GM23338 (cell line): ENCODE measurements at regions not wholly inside any gene's neighbourhood (a gene's known extent, or its start where the extent isn't known, plus 50 kb on each side); places are given as distances from the start of the nearest gene placed in this dataset.
"Not testable (repeated sequence)": the region's sequence is repeated elsewhere in the genome, so short reads cannot be mapped to it uniquely, and the experiment has no call there.

Experiments
- CREB1 ChIP-seq: fragments of 250-450 bp; sonication (Bioruptor Pico); IDR thresholded peaks from 2 replicates; pipeline ENCODE4 v1.5.0; 2020; ENCODE audit warnings: low read depth, mild to moderate bottlenecking, moderate library complexity
- CTCF ChIP-seq, 2 experiments: fragments of 200-600 bp in 1 of 2; sonication (generic) in 1 of 2; conservative IDR thresholded peaks; 2 replicates each; pipeline versions ENCODE4 v1.5.1 to v1.6.1; 2016 to 2017; ENCODE audit warnings: antibody characterized with exemption in 2 of 2, low read depth in 2 of 2, mild to moderate bottlenecking in 2 of 2, moderate library complexity in 1 of 2
- ETS1 ChIP-seq: IDR thresholded peaks from 2 replicates; pipeline ENCODE4 v1.6.1; 2016; ENCODE audit warnings: antibody characterized with exemption
- EZH2 ChIP-seq: fragments of 200-600 bp; sonication (generic); IDR thresholded peaks from one replicate; pipeline ENCODE4 v1.8.0; 2017; ENCODE audit warnings: antibody characterized with exemption, mild to moderate bottlenecking, low read depth; ENCODE audit not compliant: unreplicated experiment
- EZH2phosphoT487 ChIP-seq: fragments of 200-600 bp; sonication (generic); IDR thresholded peaks from one replicate; pipeline ENCODE4 v1.8.1; 2018; ENCODE audit warnings: antibody characterized with exemption; ENCODE audit not compliant: unreplicated experiment
- JUNB ChIP-seq: IDR thresholded peaks from one replicate; pipeline ENCODE4 v1.6.1; 2016; ENCODE audit warnings: antibody characterized with exemption; ENCODE audit not compliant: unreplicated experiment
- NANOG ChIP-seq: IDR thresholded peaks from 2 replicates; pipeline ENCODE4 v1.6.1; 2016; ENCODE audit warnings: antibody characterized with exemption, borderline replicate concordance
- POLR2AphosphoS5 ChIP-seq: IDR thresholded peaks from 2 replicates; pipeline ENCODE4 v1.6.1; 2016; ENCODE audit warnings: antibody characterized with exemption, low read depth
- REST ChIP-seq: IDR thresholded peaks from one replicate; pipeline ENCODE4 v1.6.1; 2018; ENCODE audit warnings: antibody characterized with exemption; ENCODE audit not compliant: unreplicated experiment
- STAT1 ChIP-seq: IDR thresholded peaks from one replicate; pipeline ENCODE4 v1.6.1; 2016; ENCODE audit warnings: antibody characterized with exemption; ENCODE audit not compliant: unreplicated experiment
- ZNF114 ChIP-seq: fragments of 250-450 bp; sonication (Bioruptor Pico); IDR thresholded peaks from 2 replicates; pipeline ENCODE4 v1.5.0; 2020; ENCODE audit warnings: mild to moderate bottlenecking, moderate library complexity
- ZNF331 ChIP-seq: fragments of 250-450 bp; sonication (Bioruptor Pico); IDR thresholded peaks from 2 replicates; pipeline ENCODE4 v1.5.0; 2020; ENCODE audit warnings: low read depth, mild to moderate bottlenecking, moderate library complexity
- TF ChIP-seq, protein P1 (sequence below): fragments of 250-450 bp; sonication (Bioruptor Pico); IDR thresholded peaks from 2 replicates; pipeline ENCODE4 v1.5.0; 2020; ENCODE audit warnings: mild to moderate bottlenecking, moderate library complexity

- not testable (repeated sequence) for TF ChIP-seq CTCF (conservative IDR thresholded peaks at IDR 0.05; ENCODE audit: low read depth in 2 of 2); ZNF331; ZNF114 (CRISPR knock-in tag); POLR2AphosphoS5; EZH2phosphoT487; REST; CREB1; JUNB; EZH2; ETS1; STAT1; NANOG
- TF ChIP-seq, protein P1, sequence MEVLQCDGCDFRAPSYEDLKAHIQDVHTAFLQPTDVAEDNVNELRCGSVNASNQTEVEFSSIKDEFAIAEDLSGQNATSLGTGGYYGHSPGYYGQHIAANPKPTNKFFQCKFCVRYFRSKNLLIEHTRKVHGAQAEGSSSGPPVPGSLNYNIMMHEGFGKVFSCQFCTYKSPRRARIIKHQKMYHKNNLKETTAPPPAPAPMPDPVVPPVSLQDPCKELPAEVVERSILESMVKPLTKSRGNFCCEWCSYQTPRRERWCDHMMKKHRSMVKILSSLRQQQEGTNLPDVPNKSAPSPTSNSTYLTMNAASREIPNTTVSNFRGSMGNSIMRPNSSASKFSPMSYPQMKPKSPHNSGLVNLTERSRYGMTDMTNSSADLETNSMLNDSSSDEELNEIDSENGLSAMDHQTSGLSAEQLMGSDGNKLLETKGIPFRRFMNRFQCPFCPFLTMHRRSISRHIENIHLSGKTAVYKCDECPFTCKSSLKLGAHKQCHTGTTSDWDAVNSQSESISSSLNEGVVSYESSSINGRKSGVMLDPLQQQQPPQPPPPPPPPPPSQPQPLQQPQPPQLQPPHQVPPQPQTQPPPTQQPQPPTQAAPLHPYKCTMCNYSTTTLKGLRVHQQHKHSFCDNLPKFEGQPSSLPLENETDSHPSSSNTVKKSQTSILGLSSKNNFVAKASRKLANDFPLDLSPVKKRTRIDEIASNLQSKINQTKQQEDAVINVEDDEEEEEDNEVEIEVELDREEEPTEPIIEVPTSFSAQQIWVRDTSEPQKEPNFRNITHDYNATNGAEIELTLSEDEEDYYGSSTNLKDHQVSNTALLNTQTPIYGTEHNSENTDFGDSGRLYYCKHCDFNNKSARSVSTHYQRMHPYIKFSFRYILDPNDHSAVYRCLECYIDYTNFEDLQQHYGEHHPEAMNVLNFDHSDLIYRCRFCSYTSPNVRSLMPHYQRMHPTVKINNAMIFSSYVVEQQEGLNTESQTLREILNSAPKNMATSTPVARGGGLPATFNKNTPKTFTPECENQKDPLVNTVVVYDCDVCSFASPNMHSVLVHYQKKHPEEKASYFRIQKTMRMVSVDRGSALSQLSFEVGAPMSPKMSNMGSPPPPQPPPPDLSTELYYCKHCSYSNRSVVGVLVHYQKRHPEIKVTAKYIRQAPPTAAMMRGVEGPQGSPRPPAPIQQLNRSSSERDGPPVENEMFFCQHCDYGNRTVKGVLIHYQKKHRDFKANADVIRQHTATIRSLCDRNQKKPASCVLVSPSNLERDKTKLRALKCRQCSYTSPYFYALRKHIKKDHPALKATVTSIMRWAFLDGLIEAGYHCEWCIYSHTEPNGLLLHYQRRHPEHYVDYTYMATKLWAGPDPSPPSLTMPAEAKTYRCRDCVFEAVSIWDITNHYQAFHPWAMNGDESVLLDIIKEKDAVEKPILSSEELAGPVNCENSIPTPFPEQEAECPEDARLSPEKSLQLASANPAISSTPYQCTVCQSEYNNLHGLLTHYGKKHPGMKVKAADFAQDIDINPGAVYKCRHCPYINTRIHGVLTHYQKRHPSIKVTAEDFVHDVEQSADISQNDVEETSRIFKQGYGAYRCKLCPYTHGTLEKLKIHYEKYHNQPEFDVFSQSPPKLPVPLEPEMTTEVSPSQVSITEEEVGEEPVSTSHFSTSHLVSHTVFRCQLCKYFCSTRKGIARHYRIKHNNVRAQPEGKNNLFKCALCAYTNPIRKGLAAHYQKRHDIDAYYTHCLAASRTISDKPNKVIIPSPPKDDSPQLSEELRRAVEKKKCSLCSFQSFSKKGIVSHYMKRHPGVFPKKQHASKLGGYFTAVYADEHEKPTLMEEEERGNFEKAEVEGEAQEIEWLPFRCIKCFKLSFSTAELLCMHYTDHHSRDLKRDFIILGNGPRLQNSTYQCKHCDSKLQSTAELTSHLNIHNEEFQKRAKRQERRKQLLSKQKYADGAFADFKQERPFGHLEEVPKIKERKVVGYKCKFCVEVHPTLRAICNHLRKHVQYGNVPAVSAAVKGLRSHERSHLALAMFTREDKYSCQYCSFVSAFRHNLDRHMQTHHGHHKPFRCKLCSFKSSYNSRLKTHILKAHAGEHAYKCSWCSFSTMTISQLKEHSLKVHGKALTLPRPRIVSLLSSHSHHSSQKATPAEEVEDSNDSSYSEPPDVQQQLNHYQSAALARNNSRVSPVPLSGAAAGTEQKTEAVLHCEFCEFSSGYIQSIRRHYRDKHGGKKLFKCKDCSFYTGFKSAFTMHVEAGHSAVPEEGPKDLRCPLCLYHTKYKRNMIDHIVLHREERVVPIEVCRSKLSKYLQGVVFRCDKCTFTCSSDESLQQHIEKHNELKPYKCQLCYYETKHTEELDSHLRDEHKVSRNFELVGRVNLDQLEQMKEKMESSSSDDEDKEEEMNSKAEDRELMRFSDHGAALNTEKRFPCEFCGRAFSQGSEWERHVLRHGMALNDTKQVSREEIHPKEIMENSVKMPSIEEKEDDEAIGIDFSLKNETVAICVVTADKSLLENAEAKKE (CRISPR knock-in tag): not testable (repeated sequence)
These were observed 57.2 kb upstream of the LRRC37A2 start for GRCh38 chr17:46455069-46455468.
